HG03442 (cell line): ENCODE measurements at regions not wholly inside any gene's neighbourhood (a gene's known extent, or its start where the extent isn't known, plus 50 kb on each side); places are given as distances from the start of the nearest gene placed in this dataset.

Experiments
- ATAC-seq: cut with Tn5 transposase; IDR thresholded peaks from one replicate; pipeline ENCODE4 v1.9.1; 2021; ENCODE audit warnings: mild to moderate bottlenecking, moderate library complexity; ENCODE audit not compliant: unreplicated experiment

DNA sequence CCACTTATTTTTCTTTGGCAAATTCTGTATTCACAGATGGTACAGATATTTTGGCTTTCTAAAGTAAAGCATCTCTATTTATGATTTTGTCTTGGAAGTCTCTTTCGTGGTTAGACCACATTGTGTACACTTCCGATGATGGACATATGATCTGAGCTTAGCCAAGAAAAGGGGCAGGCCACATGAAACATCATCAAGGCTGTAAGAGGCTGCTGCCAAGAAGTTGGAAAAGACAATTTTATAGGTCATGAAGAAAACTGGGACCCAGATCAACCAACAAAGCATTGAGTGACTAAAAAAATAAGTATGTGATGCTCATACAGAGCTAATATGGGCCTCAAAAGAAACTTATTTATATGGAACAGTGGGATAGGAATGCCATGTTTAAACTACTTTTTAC, 266.4 kb downstream of the HAO1 start:
- no peak for ATAC-seq

DNA sequence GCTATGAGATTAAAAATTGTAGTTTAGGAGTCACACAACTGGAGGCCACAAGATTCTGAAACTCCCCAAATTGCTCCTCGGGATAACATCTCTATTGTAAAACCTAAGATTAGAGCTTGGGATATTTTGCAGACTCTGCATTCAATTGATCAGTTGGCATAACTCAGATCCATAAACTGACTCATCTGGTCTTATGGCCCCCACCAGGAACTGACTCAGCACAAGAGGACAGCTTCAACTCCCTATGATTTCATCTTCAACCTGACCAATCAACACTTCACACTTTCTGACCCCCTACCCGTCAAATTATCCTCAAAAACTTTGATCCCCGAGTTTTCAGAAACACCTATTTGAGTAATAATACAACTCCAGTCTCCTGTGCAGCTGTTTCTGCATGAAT, 257.3 kb downstream of the HAO1 start:
- no peak for ATAC-seq

DNA sequence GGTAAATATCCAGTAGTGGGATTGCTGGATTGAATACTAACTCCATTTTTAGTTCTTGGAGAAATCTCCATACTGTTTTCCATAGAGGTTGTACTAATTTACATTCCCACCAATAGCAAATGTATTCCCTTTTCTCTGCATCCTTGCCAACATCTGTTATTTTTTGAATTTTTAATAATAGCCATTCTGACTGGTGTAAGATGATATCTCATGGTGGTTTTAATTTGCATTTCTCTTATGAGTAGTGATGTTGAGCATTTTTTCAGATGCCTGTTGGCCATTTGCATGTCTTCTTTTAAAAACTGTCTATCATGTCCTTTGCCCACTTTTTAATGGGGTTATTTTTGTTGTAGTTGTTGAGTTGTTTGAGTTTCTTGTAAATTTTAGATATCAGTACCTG, 253.2 kb downstream of the HAO1 start:
- no peak for ATAC-seq

DNA sequence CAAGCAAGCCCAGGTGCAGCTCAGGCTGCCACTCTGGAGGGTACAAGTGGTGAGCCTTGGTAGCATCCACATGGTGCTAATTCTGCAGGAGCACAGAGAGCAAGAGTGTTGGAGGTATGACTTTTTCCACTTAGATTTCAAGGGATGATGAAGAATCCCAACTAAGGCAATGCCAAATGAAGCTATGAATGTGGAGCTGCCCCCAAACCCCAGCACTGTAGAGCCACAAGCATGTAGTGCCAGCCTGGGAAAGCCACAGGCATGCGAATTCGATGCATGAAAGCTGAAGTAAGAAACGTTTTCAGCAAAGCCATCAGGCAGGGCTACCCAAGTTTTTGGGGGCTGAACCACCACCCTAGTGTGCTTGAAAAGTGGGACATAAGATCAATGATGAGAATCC, 251.1 kb downstream of the HAO1 start:
- ATAC-seq: no peak

DNA sequence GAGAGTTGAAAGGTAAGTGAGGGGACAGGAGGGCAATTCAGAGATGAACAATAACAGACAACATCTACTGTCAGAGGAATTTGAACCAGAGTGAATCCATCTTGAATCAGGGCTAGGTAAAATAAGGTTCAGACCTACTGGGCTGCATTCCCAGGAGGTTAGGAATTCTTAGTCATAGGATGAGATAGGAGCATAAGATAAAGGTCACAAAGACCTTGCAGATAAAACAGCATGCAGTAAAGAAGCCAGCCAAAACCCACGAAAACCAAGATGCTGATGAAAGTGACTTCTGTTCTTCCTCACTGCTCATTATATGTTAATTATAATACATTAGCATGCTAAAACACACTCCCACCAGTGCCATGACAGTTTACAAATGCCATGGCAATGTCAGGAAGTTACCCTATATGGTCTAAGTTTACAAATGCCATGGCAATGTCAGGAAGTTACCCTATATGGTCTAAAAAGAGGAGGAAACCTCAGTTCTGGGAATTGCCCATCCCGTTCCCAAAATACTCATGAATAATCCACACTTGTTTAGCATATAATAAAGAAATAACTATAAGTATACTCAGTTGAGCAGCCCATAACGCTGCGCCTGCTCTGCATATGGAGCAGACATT, 248.5 kb downstream of the HAO1 start:
- ATAC-seq: no peak

DNA sequence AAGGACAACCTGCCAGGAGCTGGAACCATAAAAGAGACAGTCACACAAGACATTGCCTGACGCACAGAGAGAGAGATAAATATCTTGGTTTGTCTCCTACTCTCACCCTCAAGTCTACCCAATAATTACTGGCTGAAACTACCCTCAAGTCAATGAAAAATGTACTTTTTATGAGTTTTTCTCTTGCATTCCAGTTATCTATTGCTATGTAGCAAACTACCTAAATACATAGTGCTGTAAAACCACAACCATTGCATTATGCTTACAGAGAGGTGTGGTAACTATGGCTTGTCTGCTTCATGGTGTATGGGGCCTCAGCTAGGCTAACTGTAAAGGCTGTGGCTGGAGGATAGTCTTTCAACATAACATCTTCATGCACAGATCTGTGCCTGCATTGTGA, 247.8 kb downstream of the HAO1 start:
- no peak for ATAC-seq

DNA sequence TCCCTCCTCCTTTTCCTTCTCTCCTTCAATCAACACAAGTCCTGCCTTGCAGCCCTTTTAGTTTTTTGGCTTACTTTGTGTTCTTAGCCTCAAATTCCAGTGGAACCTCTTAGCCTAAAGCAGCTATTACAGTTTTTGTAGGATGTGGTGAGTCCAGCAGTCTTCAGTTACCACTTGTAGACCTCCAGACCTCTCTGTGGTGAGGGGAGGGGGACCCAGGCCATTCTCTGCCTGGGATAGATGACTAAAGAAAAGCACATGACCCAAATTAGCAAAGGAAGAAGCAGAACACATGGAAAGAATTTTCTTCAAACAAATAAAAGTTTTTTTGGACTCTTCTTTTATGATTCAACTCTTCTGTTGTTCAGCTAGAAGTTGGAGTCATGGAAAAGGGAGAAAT, 246.5 kb downstream of the HAO1 start:
- ATAC-seq: no peak

DNA sequence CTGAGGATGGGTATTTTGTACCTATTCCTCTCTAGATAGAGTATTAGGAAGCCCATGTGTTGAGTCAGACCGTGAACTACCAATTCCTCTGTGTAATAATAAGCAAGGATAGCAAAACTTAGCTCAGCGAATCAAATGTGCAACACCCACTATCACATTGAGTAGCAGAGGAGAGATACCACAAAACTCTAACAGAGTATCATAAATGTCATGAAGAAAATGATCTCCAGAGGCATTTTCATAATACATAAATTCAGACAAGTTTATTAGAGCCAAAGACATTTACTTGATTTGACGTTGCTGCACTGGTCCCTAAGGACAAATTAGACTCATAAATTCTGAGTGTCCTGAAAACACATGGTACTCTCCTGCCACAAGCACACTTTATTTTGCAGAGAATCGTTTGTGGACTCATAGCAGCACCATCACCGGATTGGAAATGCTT, 245.2 kb downstream of the HAO1 start:
- ATAC-seq: no peak

DNA sequence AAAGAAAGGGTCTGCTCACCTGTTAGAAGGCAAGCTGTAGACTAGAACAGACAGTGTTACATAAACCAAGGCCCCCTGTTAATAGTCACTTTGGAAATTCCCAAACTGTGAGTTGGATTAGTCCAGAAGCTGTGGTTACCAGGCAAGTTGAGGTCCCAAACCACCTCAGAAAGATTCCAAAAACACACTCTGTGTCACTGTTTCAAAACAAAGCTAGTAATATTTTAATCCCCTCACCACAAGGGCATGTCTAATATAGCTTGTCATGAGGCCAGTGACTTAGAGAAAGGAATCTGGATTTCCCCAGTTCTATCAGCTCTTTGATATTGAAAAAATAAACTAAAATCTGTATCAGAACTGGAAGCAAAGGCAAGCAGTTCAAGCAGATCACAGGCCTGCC, 244.6 kb downstream of the HAO1 start:
- ATAC-seq: no peak

DNA sequence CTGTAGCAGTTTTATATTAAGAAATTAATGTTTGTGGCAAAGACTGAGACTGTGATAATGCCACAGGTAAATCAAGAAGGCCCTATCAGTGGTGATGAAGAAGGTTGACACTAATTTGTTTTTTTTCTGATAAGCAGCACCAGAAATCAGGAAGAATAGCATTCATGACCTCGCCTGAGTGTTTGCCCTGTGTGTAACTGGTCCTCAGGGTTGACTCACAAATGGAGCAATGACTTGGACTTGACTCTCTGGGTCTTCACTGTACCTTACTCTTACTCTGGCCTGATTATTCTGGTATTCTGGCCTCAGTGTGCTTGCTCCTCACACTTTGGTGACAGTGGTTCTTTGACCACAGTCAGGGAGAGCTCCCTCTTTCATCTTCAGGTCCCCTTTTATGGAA, 243.9 kb downstream of the HAO1 start:
- no peak for ATAC-seq

DNA sequence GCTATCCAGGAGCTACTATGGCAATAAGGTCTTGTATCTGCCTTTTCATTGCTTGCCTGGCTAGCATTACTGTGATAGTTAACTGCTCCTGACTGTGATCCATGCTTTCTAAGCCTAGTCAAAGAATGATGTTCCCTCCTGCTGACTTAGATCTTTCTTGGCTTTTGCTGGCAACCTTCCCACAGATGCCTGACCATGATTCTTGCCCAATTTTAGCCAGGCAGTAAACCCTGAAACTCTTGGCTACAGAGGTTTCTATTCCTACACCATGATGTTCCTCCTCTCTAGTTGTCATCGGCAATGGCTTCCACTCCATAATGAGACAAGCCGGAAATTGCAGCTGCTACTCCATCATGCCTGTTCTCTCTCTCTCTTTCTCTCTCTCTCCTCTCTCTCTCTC, 238.1 kb downstream of the HAO1 start:
- no peak for ATAC-seq

DNA sequence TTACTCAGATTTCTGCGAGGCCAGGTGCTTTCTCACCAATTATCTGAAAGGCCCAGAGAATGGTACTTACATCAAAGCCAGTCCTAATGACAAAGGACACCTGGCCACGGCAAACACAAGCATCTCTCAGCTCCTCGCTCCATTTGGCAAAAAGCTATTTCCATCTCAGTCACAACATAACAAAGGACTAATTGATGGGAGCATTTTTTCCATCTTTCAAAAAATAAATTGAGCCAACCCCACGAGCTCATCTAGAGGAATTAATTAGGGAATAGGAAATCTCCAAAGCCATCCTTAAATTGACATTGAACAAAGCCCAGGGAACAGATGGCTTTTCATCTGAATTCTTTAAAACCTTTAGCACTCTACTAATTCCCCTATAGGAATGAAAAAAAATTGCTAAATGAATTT, 236.7 kb downstream of the HAO1 start:
- ATAC-seq: no peak

DNA sequence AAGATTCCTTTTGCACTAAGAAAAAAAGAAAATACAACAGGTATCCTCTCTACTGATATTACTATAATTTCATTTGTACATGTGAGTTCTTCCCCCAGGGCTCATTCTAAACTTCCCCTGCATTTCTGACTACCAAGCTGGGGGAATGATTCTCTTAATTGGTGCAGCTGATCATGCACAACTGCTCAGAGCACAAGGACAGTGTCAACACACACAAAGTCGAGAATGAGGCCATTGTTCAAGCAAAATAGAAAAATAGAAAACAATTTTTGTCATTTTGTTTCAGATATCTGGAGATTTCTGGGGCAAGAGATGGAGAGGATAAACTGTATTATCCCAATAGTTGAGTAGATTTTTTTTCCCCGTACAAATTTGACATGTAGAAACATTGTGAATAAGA, 236.3 kb downstream of the HAO1 start:
- ATAC-seq: no peak

DNA sequence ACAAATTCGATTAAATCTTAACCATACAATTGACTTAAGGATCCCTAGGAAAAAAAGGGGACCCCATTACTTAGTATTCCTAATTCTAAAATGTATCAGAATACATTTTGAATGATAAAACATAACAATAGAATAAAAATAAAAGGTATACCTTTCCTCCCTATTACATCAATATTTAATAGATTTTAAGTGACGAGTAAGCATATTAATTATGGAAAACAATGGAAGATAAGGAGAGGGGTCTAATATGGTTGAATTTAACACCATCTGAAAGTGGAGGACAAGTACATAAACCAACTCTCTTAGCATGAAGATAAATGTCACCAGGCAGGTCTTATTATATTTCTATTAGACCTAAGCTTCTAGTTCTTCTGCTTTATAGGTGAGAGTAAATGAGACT, 232.1 kb downstream of the HAO1 start:
- no peak for ATAC-seq

DNA sequence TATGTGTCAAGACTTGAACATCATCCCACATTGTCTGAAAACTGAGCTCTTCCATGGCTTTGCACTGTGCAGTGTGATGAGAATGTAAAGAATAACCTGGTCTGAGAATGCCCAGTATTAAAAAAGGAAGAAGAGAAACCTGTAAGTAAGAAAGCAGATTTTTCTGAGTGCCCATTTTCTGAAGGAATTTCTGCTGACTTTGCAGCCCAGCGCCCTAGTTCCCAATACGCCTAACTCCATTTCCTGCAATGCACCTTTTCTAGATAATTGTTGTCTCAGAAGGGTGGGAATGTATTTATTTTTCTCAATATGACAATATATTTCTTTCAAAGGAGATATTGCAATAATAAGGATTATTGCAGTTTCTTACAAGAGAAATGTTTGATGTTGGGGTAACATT, 231.5 kb downstream of the HAO1 start:
- no peak for ATAC-seq

DNA sequence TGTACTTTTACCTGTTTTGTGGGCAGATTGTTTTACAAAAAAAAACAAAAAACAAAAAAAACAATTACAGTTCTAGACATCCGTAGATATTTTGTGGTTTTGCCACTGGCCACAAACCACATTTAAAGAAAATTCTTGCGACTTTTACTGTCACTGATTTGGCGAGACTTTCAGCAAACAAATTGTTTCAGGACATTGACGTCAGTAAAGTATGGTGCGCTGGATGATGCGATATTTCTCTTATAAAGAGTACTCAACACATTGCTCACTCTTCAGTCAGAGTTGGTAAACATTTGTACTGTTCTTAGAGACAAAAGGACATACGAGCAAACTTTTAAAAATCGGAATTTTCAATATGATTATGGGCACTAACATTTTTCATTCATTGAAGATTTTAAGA, 229.8 kb downstream of the HAO1 start:
- no peak for ATAC-seq

DNA sequence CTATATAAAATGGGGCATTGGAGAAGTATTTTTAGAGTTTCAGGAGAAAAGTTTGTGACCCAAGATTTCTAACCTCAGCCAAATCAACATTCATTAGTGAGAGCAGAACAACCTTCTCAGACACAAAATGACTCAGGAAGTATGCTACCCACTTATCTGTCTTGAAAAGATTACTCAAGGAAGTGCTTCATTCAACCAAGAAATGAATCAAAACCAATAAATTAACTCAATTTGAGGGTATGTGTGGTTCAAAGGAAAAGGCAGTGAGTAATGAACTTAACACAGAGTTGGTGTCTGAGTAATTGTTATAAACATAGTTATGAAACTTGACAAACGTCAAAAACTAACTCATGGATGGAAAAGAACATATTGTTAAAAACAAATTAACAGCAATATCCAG, 227.6 kb downstream of the HAO1 start:
- no peak for ATAC-seq

DNA sequence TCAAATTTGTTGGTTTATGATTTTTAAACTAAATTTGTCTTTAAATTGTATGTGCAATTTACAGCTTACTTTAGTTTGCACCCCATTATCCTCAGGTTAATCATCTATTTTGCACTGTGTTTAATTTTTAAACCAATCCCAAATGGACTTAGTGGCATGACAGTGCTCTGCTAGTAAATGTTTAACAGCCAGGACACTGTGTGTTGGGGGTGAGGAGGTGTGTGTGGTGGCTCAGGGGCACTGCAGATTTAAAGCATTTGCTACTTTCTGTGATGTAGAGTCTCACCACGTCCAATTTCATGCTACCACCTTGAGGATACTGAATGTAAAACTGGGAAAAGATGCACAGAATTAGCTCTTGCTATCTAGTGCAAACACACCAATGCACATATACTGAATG, 225.7 kb downstream of the HAO1 start:
- ATAC-seq: no peak

DNA sequence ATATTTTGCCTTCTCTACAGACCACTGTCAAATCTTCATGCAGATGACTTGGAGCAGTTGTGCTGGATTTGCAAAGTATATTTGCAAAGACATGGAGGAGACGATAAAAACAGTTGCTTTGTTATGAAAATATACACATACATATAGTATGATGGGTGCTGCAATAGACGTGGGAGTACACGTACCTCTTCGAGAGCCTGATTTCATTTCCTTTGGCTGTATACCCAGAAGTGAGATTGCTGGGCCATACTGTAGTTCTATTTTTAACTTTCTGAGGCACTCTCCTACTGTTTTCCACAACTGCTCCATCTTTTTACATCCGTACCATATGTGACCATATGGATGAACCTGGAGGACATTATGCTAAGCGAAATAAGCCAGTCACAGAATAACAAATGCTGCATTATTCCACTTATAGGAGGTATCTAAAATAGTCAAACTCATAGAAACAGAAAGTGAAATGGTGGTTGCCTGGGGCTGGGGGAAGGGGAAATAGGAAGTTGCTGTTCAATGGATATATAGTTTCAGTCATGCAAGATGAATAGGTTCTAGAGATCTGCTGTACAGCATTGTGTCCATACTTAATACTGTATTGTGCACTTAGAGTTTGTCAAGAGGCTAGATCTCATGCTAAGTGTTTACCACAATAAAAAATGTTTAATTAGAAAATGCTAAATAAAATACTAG, 223.8 kb downstream of the HAO1 start:
- ATAC-seq: no peak

DNA sequence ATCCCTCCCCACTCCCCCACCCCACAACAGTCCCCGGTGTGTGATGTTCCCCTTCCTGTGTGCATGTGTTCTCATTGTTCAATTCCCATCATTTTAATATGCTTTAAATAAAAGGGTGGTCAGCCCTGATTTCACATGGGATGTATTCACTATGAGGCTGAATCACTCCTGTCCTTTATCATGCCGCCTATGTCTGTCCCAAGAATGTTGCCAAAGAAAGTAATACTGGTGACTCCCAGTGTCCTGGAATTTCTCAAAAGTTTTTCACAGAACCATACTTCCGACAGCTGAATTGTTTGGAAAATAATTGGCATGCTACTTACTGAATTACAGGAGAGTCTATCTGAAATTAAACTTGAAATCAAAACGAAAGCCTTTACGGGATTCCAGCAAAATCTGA, 217.7 kb downstream of the HAO1 start:
- no peak for ATAC-seq

DNA sequence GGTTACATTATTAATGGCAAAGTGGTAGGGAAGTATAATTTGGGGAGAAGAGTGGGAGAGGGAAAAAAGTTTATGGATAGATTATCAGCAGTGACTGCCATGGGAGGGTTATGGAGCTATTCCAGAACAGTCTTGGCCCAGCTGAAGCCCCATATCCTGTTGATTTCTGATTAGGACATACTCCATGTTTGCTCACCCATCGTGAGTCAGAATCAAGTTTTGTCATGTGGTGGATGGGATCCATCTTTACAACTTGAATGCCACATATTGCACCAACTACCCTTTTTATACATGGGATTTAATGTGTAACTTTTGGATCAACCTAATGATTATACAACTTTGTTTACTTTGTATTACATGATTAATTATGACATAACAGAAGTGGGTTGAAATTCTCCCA, 217.0 kb downstream of the HAO1 start:
- no peak for ATAC-seq

DNA sequence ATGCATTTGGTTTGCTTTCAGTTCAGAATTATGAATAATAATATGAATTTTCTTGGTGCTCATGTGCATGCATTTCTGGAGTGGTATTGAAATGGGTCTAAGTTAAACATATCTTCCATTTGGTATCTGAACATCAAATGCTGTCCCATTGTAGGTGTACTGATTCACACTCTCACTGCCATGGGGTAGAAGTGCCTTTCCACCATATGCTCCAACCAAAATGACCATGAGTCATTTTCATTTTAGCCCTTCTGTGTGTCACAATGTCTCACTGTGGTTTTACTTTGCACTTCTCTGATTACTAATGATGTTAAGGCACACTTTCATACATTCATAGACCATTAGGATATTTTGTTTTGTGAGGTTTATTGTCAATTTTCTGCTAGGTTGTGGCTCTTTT, 211.9 kb downstream of the HAO1 start:
- ATAC-seq: no peak

DNA sequence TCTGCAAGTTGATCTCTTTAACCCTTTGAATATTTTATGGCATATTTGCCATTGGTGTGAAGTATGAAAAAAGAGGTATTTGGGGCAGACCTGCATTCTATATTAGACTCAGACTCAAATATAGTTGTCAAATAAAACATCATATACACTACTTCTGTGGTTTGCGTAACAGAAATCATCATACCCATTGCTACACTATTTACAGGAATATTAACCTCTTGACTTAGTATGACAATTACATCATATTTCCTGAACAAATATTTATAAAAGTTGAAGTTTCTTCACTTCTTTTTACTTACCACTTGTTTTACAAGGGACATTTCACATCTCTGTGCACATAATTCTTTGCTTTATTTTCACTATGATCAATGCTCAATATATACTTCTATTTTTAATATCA, 206.0 kb downstream of the HAO1 start:
- no peak for ATAC-seq
